ENCODE measurements at regions not wholly inside any gene's neighbourhood (a gene's known extent, or its start where the extent isn't known, plus 50 kb on each side); places are given as distances from the start of the nearest gene placed in this dataset.

- peak; percentile 33 for DNase-seq
Observed at GRCh38 chr6:14622085-14622484, 504.5 kb downstream of the CD83 start.

DNA sequence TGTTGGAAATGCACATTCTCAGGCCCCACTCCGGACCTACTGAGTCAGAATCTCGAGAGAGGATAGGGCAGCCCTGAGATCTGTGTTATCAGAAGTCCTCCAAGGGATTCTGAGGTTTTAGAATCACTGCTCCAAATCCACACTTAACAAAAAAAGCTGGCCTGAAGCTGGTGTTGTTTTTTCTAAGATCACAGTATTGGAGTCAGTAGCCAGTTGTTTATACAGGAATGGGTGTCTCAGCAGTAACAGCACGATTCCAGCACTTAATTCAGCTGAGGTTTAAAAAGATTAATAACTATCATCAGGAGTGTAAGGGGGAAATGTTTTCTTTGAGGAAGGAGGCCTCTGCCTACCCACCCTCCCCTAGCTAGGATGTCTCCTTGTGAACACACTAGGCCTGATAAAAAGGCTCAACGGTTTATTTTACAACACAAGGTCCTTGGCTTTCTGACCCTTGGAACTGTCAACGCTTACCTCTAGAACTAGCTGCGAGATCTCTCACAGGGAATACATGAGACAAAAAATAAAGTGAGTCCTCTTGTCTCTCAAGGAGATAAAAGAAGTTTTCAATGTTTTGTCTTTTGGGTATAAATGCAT lies 505.4 kb downstream of the CD83 start:
- no peak for DNase-seq

DNA sequence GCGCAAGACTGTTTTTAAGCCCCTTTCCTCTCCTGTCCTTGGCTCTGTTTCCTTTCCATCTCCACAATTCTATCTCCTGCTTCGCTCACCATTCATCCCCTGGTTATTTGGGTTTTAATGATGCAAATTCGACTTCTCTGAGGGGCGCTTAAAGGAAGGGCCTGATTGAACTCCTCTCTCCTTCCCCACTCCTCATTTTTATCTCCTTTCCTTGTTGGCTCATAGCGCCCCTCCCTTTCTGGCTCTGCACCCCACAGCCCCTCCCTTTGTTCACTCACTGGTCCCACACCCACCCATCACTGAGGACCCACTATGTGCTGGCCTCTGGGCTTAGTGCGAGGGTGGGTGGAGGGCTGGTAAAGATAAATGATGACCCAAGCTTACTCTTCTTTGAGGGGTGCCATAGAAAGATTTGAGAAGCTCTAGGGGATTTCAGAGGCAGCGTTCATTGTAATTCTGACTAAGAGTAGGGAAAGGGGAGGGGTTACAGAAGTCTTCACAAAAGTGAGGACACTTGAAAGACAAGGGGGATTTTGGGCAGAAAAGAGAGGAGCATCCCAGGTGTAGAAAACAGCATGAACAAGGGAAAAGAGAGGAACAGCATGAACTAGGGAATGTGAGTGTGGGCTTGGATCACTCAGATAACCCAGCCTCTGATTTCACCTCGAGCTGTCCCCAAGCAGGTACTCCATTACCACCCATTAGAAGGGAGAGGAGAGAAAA lies 507.8 kb downstream of the CD83 start:
- DNase-seq = no peak

DNA sequence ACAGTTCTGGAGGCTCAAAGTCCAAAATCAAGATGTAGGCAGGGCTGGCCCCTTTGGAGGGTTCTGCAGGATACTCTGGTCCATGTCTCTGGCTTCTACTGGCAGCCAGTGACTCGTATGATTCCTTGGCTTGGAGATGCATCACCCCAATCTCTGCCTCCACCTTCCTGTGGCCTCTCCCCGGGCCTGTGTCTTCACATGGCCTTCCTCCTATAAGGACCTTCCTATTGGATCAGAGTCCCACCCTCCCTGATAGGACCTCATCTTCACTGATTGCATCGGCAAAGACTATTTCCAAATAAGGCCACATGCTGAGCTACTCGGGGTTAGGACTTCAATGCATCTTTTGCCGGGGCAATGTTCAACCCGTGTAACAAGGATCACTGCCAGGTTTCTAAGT lies 509.0 kb downstream of the CD83 start:
- DNase-seq = no peak

DNA sequence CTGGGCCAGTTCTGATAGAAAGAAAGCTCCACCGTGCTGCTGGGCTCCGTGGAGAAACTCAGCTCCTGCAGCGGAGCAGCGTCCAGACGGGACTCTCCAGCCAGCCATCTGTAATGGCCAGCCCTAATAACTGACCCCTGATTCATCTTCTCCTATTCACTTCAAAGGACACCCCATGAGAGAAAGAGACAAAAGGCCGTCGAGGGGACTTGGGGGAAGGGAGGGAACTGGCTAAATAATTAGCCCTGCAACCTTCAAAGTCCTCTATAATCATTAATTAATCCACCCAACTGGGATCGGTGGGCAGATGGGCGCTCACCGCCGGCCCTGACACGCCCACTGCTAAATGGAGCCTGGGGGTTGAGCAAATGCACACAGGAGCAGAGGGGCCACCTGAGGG lies 512.4 kb downstream of the CD83 start:
- DNase-seq = no peak

GRCh38 chr6:14633479-14633878 lies 515.9 kb downstream of the CD83 start:
- DNase-seq = no peak

DNA sequence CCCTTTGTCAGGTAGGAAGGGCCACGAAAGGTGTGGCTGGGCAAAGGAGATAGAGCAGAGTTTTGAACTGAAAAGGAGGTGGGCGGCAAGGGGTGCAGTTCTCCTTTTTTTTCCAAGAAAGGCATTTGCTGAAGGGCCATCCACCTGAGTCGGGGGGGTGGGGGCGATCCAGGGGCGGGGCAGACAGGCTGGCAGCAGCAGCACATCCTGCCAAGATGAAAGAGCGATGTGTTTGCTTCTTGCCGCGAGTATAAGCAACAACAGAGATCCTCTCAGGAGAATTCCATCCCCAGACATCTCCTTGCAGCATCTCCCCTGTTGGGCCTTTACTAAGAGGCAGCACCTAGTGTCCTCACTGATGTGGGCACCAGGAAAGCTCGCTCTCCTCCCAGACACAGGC lies 516.5 kb downstream of the CD83 start:
- peak; percentile 68 for DNase-seq

DNA sequence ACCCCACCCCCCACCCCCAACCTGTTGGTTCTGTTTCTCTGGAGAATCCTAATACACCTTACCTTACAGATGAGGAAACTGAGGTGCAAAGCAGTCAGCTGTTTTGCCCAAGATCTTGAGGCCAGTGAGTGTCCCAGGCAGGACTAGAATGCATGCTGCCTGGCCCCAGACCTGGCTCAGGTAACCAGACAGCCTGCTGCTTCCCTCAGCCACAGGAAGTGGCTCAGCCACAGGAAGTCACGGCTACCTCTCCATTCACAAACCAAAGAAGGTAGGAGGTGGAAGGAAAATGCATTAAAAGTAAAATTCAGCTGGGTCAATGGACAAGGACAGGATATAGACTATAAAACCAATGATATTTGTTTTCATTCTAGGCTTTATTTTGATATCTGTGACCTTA lies 517.6 kb downstream of the CD83 start:
- DNase-seq = peak; percentile 70

DNA sequence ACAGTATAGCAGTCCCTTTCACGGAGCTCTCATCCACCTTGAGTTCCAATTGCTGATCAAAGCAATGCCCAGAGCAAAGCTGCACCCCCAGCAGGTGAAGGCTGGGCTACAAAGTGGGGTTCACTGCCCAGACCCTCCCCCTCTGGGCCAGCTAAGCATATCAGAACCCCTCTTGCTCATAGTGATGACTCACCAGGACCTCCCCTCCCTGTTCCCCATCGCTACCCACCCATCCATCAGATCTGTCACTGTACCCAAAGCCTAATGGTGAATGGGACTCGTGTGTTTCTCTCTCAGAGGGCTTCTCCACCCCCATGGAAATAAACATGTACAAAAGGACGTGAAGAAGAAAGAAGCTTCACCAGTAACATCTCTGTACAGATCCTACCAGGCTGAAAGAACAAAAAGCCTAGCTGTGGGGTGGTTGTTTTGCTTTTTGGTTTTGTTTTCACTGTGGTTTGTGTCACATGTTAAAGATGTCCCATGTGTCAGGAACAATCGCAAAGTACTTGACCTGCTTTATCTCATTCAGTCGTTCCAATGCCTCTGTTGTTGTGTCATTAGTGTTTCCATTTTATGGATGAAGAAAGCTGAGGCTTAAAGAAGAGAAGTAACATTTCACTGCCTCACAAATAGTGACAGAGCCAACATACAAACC lies 518.5 kb downstream of the CD83 start:
- DNase-seq = peak; percentile 36

DNA sequence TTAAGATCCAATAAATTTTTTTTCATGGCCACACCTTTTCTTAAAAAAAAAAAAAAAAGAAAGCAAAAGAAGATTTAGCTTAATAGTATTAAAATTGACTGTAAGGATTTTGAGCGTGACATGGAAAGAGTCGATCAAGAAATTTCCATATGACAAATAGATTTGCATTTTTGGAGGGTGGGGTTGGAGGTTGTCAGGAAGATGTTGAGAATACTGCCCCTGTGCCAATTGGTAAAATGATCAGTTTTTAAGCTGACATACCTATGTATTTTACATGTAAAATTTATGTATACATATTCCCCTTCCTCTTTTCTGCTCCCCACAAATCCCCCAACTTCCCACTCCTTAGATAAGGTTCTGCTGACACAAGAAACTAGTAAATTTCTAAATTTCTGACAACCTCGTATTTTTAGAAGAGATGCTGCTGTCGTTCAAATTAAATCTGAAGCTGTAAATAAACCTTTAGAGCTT lies 520.9 kb downstream of the CD83 start:
- DNase-seq = no peak

GRCh38 chr6:14638906-14639761 lies 521.6 kb downstream of the CD83 start:
- DNase-seq = no peak

- DNase-seq = no peak
Observed at GRCh38 chr6:14639983-14640599, 522.5 kb downstream of the CD83 start.

DNA sequence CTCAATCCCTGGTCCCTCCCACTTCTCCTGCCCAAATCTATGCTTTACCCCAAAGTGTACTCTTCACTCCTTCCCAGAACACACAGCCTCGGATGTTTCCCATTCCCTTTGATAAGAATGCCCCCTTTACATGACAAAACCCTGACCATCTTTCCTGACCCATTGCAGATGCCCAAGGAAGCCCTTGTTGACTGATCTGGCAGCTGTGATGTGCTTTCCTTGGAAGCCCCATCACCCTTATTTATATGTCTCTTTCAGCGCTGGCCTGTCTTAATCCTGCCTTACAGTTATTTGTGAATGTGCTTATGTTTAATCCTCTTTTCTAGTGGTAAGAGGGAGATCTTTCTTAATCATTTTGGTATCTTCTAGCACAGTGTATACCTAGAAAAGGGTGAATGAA lies 523.1 kb downstream of the CD83 start:
- no peak for DNase-seq

GRCh38 chr6:14641423-14642135 lies 524.0 kb downstream of the CD83 start:
- no peak for DNase-seq

DNA sequence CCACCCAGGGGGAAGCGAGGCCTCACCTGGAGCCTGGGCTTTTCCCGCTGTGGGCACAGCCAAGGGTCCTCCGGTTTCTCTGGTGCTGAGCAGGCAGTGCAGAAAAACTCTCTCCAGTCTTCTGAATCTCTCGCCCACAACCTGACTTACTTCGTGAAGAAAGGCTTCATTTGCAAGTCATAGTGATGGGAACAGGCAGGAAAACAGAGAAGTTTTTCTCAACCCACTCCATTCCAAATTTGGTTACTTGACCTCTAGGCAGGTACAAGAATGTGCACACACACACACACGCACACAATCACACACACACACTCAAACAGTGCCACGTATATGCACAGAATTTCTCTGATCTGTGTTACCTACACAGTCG lies 524.5 kb downstream of the CD83 start:
- no peak for DNase-seq

GRCh38 chr6:14642842-14643241 lies 525.3 kb downstream of the CD83 start:
- no peak for DNase-seq

DNA sequence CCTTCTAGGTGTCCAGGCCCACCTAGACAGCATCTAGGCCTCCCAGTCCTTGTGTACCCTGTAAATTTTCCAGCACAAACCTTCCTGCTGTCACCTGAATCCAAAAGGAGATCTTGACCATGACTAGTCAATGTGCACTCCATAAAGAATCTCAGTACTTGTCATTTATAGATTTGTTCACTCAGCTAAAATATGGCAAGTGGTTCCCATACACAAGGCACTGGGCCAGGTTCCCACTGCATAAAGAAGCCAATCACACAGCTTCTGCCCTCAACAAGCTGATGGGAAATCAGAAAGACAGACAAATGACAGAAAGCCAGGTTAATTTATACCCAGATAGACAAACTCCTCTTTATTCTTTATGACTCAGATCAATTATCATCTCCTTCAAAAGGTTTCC lies 526.8 kb downstream of the CD83 start:
- no peak for DNase-seq

GRCh38 chr6:14645221-14645620 lies 527.6 kb downstream of the CD83 start:
- DNase-seq = no peak

GRCh38 chr6:14645841-14646240 lies 528.3 kb downstream of the CD83 start:
- DNase-seq = no peak

- DNase-seq = no peak
Observed at GRCh38 chr6:14646371-14646770, 528.8 kb downstream of the CD83 start.

GRCh38 chr6:14647357-14647756 lies 529.8 kb downstream of the CD83 start:
- DNase-seq = no peak

DNA sequence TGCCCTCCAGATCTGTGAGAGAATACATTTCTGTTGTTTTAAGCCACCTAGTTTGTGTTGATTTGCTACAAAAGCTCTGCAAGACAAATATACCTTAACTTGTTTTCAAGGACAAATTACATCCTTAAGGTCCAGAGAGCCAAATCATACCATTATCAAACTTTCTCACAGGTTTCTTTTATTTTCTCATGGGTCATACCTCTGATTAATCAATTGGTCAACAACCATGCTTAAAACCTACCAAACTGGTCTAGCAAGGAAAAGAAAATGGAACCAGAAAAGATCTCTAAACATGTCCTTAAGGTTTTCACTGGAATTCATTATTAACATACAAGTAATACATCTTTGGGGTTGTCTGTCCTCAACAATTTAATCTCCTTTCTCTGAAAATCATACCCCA lies 535.0 kb downstream of the CD83 start:
- no peak for DNase-seq
